ENCODE measurements at regions not wholly inside any gene's neighbourhood (a gene's known extent, or its start where the extent isn't known, plus 50 kb on each side); places are given as distances from the start of the nearest gene placed in this dataset.

GRCh38 chr2:150292192-150292591, 195.3 kb downstream of the RND3 start:
- TF ChIP-seq CTCF (conservative IDR thresholded peaks at IDR 0.05) (no peak), EZH2 (IDR thresholded peaks at IDR 0.05; ENCODE audit: low read depth) (no peak)

All from PC-9 (cell line).